ENCODE measurements at regions not wholly inside any gene's neighbourhood (a gene's known extent, or its start where the extent isn't known, plus 50 kb on each side); places are given as distances from the start of the nearest gene placed in this dataset.

- Histone ChIP-seq H3K27ac (no peak overlapping the region), H3K27me3 (no peaks in the 10 kb centered on the region), H3K9me3 (no peaks in the 10 kb centered on the region), H3K36me3 (no peaks in the 10 kb centered on the region), H3K4me3 (no peak overlapping the region), H3K4me1 (no peaks in the 10 kb centered on the region)
- no peak for TF ChIP-seq CTCF (IDR thresholded peaks at IDR 0.05)
- DNase-seq, result no peak
These were observed 61.2 kb upstream of the GLI2 start for GRCh38 chr2:120674246-120675170.

- peak in 1 of 3 donors; percentile 68 for DNase-seq
- H3K36me3 ChIP-seq, result no peaks in the 10 kb centered on the region
- no peak overlapping the region for H3K27ac ChIP-seq
- H3K27me3 ChIP-seq, result no peaks in the 10 kb centered on the region
- no peak overlapping the region for H3K4me3 ChIP-seq
- TF ChIP-seq POLR2A (IDR thresholded peaks at IDR 0.05), result no peak
- peak in 4 of 6 experiments; percentile 57 to 66 (median 64) for TF ChIP-seq CTCF (IDR thresholded peaks at IDR 0.05)
- peaks cover 0 to 5% (median 1%) of the 10 kb centered on the region in 4 donors for H3K4me1 ChIP-seq
- H3K9me3 ChIP-seq, result no peaks in the 10 kb centered on the region
These were observed 60.1 kb upstream of the GLI2 start for GRCh38 chr2:120675460-120676130.

GRCh38 chr2:120677221-120677620 is 58.4 kb upstream of the GLI2 start:
- no peak for TF ChIP-seq POLR2A (IDR thresholded peaks at IDR 0.05)
- TF ChIP-seq CTCF (IDR thresholded peaks at IDR 0.05), result no peak
- no peaks in the 10 kb centered on the region for H3K36me3 ChIP-seq

GRCh38 chr2:120677696-120678247 is 57.9 kb upstream of the GLI2 start:
- Histone ChIP-seq H3K9me3 (no peaks in the 10 kb centered on the region), H3K4me1 (peaks cover 0 to 5% (median 1%) of the 10 kb centered on the region in 4 donors), H3K27me3 (no peaks in the 10 kb centered on the region), H3K27ac (no peak overlapping the region), H3K36me3 (no peaks in the 10 kb centered on the region), H3K4me3 (no peak overlapping the region)
- no peak for DNase-seq
- TF ChIP-seq POLR2A (IDR thresholded peaks at IDR 0.05) (no peak), CTCF (IDR thresholded peaks at IDR 0.05) (no peak)

More at GRCh38 chr2:120677221-120677620, 58.4 kb upstream of the GLI2 start:
- peaks cover 0 to 5% (median 1%) of the 10 kb centered on the region in 4 donors for H3K4me1 ChIP-seq
- no peak overlapping the region for H3K4me3 ChIP-seq
- no peak for DNase-seq
- H3K27ac ChIP-seq, result no peak overlapping the region
- no peaks in the 10 kb centered on the region for H3K27me3 ChIP-seq
- no peaks in the 10 kb centered on the region for H3K9me3 ChIP-seq

GRCh38 chr2:120678251-120678650 is 57.4 kb upstream of the GLI2 start:
- H3K4me1 ChIP-seq, result peaks cover 0 to 5% (median 1%) of the 10 kb centered on the region in 4 donors
- H3K36me3 ChIP-seq, result no peaks in the 10 kb centered on the region
- H3K27me3 ChIP-seq, result no peaks in the 10 kb centered on the region
- TF ChIP-seq POLR2A (IDR thresholded peaks at IDR 0.05), result no peak
- TF ChIP-seq CTCF (IDR thresholded peaks at IDR 0.05), result no peak
- no peak overlapping the region for H3K27ac ChIP-seq
- H3K4me3 ChIP-seq, result no peak overlapping the region
- no peak for DNase-seq
- no peaks in the 10 kb centered on the region for H3K9me3 ChIP-seq
